Spleen (tissue), 7 donors: ENCODE measurements at regions not wholly inside any gene's neighbourhood (a gene's known extent, or its start where the extent isn't known, plus 50 kb on each side); places are given as distances from the start of the nearest gene placed in this dataset.

Experiments
- POLR2A ChIP-seq, 3 donors: fragments of 450-650 bp; IDR thresholded peaks; one replicate each; pipeline ENCODE4 v1.5.1; 2017; ENCODE audit warnings: antibody characterized with exemption in 3 of 3, mild to moderate bottlenecking in 1 of 3
- POLR2AphosphoS5 ChIP-seq, 3 donors: sonication (generic); formaldehyde crosslinking; IDR thresholded peaks; one replicate each; pipeline ENCODE4 v1.5.1; 2017; ENCODE audit warnings: antibody characterized with exemption in 3 of 3
- TF ChIP-seq, protein P1 (sequence below), 11 experiments: fragments of 200-600 bp in 7 of 11; fragments of 450-650 bp in 4 of 11; sonication (generic) in 4 of 11; IDR thresholded peaks in 8 of 11; conservative IDR thresholded peaks in 3 of 11; 1 replicate in 7 of 11; 2 replicates in 4 of 11; pipeline versions ENCODE4 v1.4.0 to v1.8.0; 2016 to 2021; ENCODE audit warnings: antibody characterized with exemption in 11 of 11, inconsistent platforms in 4 of 11, mild to moderate bottlenecking in 1 of 11
- donor health status: DM: no; HTN: no; CAD: no; lungs with moderate emphysema.
- donor health status: DM: no; HTN: no; CAD: no.
- donor health status: DM: no; HTN: no; CAD: no.

DNA sequence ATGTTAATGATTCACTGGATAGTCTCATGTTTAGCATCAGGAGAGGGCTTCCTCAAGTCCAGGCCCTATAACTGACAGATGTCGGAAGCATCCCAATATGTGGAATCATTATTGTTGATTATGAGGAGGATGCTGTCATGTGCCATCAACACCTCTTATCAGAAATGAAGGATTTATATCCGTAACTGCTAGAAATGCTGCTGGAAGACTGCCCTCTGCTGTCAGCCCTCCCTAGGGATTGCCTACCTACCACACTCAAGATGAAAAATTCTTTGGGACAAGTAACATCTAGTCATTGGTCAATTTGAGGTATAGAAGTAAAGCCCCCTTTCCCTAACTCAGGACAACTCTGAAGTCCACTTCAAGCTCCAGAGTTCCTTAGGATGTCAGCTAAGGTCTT is 1166.5 kb upstream of the NXPH2 start:
- TF ChIP-seq, protein P1, sequence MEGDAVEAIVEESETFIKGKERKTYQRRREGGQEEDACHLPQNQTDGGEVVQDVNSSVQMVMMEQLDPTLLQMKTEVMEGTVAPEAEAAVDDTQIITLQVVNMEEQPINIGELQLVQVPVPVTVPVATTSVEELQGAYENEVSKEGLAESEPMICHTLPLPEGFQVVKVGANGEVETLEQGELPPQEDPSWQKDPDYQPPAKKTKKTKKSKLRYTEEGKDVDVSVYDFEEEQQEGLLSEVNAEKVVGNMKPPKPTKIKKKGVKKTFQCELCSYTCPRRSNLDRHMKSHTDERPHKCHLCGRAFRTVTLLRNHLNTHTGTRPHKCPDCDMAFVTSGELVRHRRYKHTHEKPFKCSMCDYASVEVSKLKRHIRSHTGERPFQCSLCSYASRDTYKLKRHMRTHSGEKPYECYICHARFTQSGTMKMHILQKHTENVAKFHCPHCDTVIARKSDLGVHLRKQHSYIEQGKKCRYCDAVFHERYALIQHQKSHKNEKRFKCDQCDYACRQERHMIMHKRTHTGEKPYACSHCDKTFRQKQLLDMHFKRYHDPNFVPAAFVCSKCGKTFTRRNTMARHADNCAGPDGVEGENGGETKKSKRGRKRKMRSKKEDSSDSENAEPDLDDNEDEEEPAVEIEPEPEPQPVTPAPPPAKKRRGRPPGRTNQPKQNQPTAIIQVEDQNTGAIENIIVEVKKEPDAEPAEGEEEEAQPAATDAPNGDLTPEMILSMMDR (IDR thresholded peaks at IDR 0.05 in 8 of 11, conservative IDR thresholded peaks at IDR 0.05 in 3 of 11): no peak
- no peak for TF ChIP-seq POLR2A (IDR thresholded peaks at IDR 0.05)
- no peak for TF ChIP-seq POLR2AphosphoS5 (IDR thresholded peaks at IDR 0.05)
